ENCODE measurements at regions not wholly inside any gene's neighbourhood (a gene's known extent, or its start where the extent isn't known, plus 50 kb on each side); places are given as distances from the start of the nearest gene placed in this dataset.

DNA sequence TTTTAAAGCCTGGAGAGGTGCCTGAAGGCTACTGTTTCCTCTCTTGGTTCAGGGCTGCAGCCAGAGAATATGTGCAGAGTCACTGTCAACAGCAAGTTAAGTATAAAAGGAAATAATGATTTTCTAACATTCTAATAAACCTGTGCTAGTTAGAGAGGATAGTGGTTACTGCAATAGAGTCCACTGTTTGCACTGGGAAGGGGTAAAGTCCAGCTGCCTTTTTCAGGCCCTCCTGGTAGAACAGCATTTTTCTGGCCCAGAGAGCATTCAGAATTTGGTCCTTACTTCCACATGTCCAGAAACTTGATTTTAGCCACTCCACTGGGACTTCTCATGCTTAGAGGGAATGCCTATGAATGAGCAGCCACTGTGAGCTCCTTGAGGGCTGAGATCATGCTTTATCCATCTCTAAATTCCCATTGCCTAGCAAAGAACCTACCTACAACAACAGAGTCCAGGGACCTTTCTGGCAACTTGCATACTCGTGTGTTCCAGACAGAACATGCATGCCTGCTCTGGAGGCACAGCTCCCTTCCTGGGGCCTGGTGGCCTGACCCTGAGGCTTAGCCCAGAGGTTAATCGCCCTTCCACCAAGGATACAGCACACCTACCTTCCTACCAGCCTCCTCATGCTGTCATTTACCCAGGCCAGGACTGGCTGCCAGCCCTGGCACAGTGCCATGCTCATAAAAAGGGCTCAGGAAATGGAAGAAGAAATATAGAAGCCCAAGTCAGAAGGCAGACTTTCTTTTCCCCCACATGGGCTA, 50.3 kb upstream of the ATP13A3 start:
- Histone ChIP-seq H3K27me3 (ENCODE audit: control insufficient read depth in 2 of 2, insufficient read depth in 2 of 2, low read length in 2 of 2) (no peaks in the 10 kb centered on the region), H3K79me2 (ENCODE audit: control insufficient read depth, insufficient read depth, low read length) (no peaks in the 10 kb centered on the region), H3K27ac (ENCODE audit: insufficient read depth, low read depth, low read length) (peak overlapping the region; percentile 56), H3K4me1 (ENCODE audit: control insufficient read depth, extremely low read depth, insufficient read depth, low read length) (peaks cover 14% of the 10 kb centered on the region), H3K9me3 (replicated peaks; ENCODE audit: control insufficient read depth, insufficient read depth, low read length) (no peaks in the 10 kb centered on the region), H3K4me3 (replicated peaks in 1 of 3; ENCODE audit: insufficient read depth in 1 of 3, low read depth in 1 of 3, low read length in 3 of 3) (no peak overlapping the region), H2AFZ (ENCODE audit: low read depth, low read length) (no peak overlapping the region), H3K9me1 (replicated peaks; ENCODE audit: control insufficient read depth, extremely low read depth, insufficient read depth, low read length) (no peaks in the 10 kb centered on the region), H3K9ac (replicated peaks; ENCODE audit: extremely low read depth, insufficient read depth, low read length) (no peak overlapping the region), H3K36me3 (ENCODE audit: control insufficient read depth in 2 of 2, extremely low read depth in 1 of 2, insufficient read depth in 2 of 2, low read length in 2 of 2) (no peaks in the 10 kb centered on the region), H3K4me2 (ENCODE audit: insufficient read depth, low read length) (peak overlapping the region; percentile 26), H4K20me1 (replicated peaks; ENCODE audit: control insufficient read depth, extremely low read depth, insufficient read depth, low read length) (no peaks in the 10 kb centered on the region)
- no peak for TF ChIP-seq EZH2 (IDR thresholded peaks at IDR 0.05; ENCODE audit: borderline replicate concordance, low read depth, low read length, severe bottlenecking)
- TF ChIP-seq, protein P1, sequence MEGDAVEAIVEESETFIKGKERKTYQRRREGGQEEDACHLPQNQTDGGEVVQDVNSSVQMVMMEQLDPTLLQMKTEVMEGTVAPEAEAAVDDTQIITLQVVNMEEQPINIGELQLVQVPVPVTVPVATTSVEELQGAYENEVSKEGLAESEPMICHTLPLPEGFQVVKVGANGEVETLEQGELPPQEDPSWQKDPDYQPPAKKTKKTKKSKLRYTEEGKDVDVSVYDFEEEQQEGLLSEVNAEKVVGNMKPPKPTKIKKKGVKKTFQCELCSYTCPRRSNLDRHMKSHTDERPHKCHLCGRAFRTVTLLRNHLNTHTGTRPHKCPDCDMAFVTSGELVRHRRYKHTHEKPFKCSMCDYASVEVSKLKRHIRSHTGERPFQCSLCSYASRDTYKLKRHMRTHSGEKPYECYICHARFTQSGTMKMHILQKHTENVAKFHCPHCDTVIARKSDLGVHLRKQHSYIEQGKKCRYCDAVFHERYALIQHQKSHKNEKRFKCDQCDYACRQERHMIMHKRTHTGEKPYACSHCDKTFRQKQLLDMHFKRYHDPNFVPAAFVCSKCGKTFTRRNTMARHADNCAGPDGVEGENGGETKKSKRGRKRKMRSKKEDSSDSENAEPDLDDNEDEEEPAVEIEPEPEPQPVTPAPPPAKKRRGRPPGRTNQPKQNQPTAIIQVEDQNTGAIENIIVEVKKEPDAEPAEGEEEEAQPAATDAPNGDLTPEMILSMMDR (IDR thresholded peaks at IDR 0.05; ENCODE audit: extremely low read depth in 1 of 2, insufficient read depth in 1 of 2, low read depth in 1 of 2, low read length in 2 of 2) = no peak
- no peak for TF ChIP-seq FOS (IDR thresholded peaks at IDR 0.05; ENCODE audit: borderline replicate concordance, insufficient read depth, low read length)
- no peak for TF ChIP-seq MYC (IDR thresholded peaks at IDR 0.05; ENCODE audit: low read depth, low read length)
- no peak for TF ChIP-seq GATA2 (IDR thresholded peaks at IDR 0.05; ENCODE audit: insufficient read depth, insufficient read length, low read depth, low read length)
- no peak for TF ChIP-seq MAX (IDR thresholded peaks at IDR 0.05; ENCODE audit: insufficient read depth, insufficient read length)
- no peak for TF ChIP-seq POLR2A (IDR thresholded peaks at IDR 0.05; ENCODE audit: low read depth, low read length)
- peak; percentile 69 for FAIRE-seq
- intact Hi-C loops (cut with micrococcal nuclease) (loop anchor here (1.0 kb wide), 1 partner anchor 10 kb away; no protein-coding TSS in a partner anchor), dilution Hi-C loops (cut with MboI; ENCODE audit: extremely low pct_ligation_motif_present, low sequenced_read_pairs) (no loop called here)
- no TSS peak for BruUV-seq (replicated peaks)
- DNase-seq (ENCODE audit: low read depth, low spot score) = peak; percentile 74
- ChIA-PET CTCF (interaction anchor here (0.9 to 1.8 kb wide), 9 partner anchors 10 to 65 kb away, joined by 3 to 5 read pairs (median 4); no protein-coding TSS in a partner anchor), POLR2A (no interaction called here)
